CD4-positive, alpha-beta T cell treated with Interleukin-6 for 4 hours (primary cell): ENCODE measurements at regions not wholly inside any gene's neighbourhood (a gene's known extent, or its start where the extent isn't known, plus 50 kb on each side); places are given as distances from the start of the nearest gene placed in this dataset.

Source experiments
- DNase-seq: peaks from one replicate; pipeline ENCODE4 v3.0.0-alpha.2; 2020; ENCODE audit warnings: mixed read lengths

DNA sequence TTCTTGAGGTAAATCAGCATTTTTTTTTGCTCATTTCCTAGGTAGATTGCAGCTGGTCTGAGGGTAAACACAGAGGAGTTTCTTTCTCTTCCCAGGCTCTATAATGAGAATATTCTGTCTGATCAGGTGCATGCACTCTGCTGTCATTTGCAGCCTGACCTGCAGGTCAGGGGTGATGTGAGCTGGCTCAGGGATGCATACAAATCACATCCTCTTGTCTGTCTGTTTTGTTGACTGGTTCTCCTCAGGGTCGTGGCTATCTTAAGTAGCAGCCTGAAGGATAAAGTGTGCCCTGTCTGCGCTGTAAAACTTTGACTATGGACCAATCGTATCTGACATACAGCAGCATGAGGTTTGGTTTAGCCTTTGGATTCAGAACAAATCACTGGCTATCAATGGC is 183.4 kb upstream of the POU3F2 start:
- no peak for DNase-seq

DNA sequence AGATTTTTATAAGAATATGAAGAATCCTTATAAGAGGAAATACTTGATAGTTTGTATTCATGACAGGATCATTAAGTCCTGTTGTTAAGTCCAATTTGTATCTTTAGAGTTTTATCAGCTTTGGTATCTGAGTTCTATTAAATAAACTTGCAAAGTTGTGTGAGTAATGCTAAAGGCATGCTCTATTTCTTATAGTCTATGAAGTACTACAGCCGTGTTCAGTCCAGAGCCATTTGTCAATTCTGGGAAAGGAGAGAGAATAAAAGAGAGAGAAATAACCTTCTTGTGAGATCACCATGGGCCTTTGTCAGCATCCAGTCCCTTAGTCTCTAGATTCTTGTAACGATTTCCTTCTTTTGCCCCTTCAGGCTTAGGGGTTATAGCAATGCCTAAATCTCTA is 181.2 kb upstream of the POU3F2 start:
- no peak for DNase-seq

DNA sequence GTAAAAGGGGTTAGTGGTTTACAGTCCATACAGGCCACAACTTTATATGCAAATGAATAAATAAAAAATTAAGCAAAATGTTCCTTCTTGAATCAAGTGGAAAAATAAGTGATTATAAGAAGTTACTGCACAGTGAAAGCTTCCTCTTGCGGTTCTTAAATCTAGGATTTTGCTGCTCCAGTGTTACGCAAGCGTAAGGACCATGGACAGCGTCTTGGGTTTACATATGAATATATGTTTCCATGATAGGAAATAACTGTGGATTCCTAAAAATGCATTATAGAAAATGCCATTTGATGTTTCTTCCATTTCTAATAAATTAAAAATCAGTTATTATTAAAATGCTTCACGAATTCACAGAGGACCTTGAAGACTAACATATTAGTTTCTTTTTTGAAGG is 176.6 kb upstream of the POU3F2 start:
- no peak for DNase-seq

DNA sequence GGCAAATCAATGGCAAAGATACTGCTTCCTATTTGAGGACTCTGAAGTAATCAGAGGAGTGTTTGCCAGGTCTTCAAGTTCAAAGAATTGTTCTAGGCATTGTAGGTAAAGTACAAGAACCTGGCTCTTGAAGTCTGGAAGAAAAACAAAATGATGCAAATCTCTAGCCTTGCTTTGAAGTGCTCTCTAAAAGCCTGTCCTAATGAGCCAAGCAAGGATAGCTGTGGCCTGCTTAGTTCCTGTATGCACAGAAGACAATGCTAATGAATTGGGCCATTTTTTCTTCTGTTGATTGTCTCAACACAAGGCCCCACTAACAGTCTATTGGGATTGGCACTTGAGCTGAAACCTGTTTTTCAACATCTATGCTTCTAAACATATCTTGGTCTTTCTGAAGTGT is 165.0 kb upstream of the POU3F2 start:
- DNase-seq: no peak

DNA sequence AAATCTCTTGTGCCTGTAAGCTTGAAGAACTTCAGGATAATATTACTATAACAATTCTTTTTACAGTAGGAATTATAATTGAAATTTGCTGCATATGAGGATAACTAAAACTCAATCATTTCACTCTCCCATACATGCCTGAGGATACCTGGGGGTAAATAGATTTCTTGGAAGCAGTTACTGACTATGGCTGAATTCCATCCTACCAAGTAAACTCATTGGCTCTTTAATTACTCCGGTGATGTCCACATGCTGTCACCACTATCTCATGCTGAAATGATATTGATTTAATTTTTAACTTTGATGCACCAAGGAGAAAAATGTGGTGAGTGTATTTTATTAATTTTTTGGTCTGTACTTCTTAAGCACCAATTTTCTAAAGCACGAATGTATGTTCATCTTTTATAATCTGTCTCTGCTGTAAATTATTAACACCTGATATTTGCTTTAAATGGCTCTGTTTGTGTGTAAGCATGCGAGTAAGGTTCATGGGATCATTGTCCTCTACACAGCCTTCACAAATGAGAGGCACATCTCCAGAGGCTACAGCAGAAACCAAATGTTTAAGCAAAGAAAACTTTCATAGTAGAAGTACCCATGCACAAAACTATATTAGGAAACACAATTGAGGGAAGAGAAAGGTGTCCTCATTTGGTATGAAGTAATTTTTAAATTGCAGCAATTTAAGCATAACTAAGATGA is 164.2 kb upstream of the POU3F2 start:
- DNase-seq: no peak

DNA sequence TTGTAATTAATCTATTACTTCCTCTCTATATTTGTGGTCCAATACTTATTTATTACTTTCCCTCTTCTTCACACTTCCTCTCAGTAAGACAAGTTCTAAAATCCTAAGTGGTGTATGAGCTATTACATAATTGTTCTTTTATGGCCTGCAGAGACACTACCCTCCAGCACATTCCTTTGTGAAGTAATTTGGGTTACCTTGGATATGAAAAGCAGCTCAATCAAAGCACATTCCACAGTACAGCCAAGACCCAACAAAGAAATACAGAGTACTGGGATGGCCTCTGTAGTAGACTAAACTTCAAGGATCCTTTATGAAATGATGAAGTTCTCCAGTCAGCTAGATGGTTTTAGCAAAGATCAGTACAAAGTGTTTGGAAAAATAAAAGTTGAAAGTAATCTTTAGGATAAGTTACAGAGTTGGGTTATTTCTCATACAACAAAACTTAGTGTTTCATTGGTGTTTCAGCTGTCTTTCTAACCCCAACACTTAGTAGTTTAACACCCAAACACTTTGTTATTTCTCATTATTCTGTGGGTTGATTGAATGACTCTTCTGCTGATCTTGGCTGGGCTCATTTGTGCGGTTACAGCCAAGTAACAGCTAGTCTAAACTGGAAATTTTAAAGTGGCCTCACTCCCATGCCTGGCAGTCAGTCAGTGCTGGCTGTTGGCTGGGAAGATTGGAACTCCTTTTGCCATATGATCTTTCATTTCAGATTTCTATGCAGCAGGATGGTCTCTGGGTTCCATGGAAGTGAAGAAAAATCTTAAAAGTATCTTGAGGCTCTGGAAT is 161.5 kb upstream of the POU3F2 start:
- DNase-seq: no peak

DNA sequence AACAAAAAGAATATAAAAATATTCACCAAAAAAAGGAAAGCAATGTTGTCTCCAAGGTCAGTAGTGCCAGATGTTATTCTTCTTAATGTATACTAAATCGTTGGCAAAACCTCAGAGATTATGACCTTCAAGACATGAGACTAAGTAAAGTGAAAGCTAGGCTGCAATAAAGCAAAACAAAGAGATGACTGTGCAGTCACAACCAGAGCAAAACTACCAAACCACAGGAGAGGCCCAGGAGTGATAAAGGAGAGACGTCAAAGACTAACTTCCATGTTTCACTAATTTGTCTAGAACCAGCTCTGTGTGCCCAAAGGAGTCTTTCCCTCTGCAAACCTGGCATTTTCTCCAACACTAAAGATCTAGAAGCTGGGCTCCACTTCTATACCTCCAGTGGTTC is 155.9 kb upstream of the POU3F2 start:
- DNase-seq: no peak

DNA sequence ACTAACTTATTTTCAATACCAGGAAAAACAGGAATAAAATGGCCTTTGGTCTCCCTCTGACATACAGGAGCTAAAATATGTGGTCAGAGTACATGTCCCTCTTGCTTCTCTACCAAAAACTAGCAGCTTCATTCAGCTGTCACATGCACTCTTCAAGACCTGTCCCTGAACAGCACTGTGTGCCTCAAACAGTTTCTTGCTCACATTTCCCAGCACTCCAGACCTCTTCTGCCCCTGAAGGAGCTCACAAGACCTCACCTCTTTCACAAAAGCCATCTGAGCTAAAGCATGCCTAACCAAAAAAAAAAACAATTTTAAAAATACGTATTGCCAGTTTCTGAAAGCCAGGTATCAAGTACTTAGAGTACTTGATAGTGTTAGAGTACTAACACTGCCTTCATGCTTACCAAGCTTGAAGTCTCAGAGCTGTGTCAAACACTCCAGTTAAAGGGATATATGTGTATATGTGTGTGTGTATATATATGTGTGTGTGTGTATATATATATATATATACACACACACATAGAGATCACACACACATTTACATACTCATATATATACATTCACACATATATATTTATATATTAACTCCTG is 148.3 kb upstream of the POU3F2 start:
- DNase-seq: no peak

DNA sequence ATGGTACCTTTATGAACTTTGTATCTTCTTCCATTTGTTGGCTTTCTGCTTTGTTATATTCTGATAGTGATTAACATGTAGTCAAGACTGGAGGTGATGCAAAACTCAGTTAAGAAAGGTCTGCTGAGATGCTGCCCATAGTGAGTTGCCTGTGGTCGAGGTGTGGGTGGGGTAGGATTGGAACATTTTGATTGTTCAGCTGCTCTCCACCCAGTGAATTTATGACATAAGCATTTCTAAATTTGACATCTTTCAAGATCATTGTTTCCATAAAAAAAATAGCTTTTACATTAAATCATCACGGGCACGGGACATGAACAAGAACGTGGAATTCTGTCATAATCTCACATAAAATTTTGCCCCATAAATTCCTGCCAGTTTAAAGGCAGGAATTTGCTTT is 146.6 kb upstream of the POU3F2 start:
- DNase-seq: no peak

DNA sequence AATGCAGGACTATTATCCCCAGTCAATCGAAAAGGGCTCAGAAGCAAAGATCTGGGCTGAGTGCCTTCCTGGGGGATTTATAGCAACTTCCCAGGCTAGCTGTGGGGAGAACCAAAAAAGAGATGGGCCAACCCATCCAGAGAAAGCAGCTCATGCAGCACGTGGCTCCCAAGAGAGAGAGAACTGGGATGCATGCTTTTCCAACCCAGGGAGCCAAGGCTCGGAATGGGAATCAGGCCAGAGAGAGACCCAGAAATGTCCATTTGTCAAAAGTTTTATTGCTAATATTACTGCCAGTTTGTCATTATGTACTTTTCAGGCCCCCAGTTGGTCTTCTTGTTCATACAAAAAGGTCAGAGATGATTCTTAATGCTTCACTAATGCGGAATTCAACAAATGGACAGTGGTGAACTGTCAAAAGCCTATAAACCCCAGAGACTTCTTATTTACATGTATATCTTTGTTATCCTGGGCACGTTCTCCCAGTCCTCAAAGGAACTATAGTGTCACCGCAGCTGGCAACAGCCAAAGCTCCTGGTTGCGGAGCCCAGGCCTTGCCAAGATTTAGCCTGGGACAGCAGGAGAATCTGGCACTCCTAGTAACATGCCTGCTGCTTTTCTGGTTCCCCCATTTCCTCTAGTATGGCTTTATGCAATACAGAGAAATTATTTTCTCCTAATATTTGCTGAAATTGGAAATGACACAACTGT is 139.1 kb upstream of the POU3F2 start:
- no peak for DNase-seq

DNA sequence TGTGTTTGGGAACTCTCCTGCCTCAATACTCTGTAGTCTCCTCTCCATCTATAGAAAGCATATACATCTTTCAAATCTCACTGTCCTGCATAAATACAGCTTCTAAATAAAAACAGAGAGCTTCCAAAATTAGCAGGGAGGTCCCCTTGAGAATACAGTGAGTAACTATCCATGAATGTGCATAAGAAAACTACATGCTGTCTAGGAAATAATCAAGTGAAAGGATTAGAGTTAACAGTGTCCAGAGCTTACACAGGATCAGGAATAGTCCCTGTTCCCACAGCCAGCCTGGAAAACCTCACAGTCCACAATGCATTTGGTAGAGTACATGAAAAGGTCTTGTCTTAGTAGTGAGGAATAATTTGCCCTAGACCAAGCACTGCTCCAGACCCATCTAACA is 123.0 kb upstream of the POU3F2 start:
- no peak for DNase-seq

DNA sequence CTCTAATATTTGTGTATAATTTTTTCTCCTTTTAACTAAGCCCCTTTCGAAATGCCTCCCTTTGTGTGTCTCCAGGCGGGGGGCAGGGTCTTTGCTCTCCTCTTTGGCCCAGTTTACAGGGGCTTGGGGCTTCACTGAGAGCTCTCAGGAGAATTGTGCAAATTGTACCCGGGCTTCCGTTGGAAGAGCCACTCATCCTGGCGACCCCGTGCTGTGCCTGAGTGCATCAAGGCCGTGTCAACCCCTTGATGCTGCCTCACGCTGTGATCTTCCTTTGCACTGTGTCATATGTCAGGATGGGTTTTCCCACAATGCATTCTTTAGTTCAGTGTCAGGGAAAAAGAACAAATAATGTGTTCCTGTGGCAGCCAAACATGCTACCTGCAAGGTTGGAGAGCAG is 118.0 kb upstream of the POU3F2 start:
- DNase-seq: no peak

DNA sequence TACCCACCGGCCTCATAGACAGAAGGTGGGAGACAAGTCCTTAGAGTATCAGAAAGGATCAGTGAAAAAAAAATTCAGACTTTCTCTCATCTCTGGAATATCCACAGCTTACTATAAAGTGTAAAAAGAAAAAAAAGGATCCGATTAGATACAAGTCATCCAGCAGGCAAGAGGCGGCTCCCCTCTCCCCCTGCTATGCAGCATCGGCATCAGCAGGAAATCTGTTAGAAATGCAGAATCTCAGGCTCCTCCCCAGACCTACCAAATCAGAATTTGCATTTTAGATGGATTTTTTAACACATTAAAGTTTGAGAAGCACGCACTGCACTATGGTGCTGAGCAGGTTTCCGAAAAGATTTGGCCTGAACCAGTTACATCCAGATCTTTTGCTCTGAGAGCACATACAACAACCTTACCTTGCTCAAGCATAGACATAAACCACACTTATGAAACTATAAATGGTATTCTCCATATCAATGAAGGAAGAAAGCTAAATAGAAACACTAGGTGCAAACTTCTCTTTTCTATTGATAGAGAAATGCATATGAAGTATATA is 117.0 kb upstream of the POU3F2 start:
- no peak for DNase-seq

DNA sequence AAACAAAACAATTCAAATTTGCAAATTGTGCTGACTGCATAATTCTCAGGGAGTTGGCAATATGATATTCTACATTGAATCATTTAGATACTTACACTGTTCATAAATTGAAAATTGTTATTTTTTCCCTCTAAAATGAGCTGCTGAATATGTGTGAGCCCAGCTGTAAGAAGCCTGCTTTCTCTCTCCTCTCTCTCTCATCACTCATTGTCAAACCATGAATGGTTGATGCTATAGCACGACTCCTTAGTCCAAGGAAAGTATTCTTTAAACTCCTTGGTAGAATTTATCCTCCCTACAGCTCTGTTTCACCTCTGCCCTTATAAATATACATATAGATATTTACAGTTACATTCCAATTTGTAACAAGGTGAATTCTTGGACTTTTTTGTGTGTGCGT is 116.4 kb upstream of the POU3F2 start:
- no peak for DNase-seq

DNA sequence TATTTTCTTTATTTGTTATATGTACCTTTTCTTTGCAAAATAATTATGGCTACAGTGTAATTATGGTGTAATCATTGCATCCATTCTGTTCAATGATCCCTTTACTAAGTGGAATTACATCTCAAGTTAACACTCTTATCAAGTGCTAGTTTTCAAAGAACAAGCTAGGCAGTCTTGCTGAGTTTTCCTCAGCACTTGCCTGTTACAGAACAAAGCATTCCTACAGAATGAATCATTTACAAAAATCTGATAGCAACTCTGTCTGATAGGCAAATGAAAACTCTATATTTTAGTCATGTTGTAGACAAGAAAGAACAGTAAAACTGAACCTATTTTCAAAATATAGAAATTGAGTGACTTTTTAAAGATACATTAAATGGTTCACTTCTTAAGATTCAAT is 109.8 kb upstream of the POU3F2 start:
- no peak for DNase-seq

DNA sequence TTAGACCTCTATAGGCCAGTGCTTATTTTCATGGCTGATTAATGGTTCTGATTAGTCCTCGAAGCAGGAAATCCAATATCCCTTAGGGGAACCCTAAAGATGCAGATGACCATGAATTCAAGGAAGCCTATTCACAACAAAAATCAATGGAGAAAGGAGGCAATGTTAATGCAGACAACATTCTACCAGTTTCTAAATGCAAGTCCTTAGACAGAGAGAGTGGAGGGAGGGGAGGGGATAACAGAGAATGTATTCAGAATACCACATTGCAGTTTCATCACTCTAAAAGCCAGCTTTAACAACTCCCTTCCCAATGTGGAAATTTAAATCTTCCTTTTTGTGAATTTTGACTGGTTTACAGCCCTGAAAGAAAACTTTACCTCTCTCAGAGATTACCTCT is 87.1 kb upstream of the POU3F2 start:
- no peak for DNase-seq

DNA sequence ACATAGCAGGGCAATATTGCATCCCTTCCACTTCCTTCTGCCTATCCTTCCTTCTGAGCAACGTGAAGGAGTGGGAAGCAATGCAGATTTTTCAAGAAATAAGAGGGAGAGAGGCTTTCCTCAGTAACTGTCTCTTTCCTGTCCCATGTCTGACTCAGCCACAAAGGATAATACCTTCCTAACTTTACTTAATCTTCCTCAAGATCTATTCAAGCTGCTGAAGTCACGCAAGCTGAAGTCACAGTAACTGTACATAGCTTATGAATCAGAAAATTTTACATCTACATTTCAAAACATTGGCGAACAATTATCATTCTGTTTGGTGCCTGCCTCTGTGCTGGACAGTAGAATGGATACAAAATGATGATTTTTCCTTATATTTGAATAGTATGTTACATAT is 86.4 kb upstream of the POU3F2 start:
- DNase-seq: no peak

DNA sequence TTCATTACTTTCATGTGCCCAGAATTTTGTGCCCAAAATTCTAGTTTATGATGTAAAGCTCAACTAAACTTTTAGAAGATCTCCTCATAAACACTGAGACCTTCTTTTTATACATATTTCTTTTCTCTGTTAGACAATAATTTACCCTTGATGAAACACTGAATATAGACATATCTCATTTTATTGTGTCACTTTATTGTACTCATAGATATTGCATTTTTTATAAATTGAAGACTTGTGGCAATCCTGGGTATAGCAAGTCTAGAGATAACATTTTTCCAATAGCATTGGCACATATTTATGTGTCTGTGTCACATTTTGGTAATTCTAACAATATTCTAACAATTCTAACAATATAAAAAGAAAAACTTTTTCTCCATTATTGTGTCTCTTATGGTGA is 74.9 kb upstream of the POU3F2 start:
- no peak for DNase-seq

DNA sequence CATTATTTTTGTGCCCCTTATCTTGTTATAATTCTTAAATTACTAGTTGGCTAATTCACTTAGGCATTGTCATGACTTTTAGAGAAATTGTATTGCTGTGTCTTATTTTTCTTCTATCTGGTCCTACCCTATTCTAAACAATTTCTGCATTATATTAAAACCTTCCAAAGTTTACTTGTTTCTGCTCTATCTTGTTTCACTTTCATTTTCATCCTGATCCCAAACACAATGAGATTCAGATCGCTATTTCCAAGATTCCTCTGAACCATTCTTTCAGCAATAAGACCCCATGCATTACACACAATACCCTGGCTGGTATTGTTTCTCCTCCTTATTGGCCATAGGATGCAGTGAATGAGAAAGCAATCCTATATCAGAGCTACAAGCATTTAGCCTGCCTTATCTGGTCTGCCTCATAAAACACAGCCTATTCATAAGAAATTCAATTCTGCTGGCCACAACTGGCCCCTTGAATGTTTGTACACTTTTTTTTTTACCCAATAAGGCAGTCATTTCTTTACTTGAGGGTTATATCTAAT is 69.9 kb upstream of the POU3F2 start:
- no peak for DNase-seq

DNA sequence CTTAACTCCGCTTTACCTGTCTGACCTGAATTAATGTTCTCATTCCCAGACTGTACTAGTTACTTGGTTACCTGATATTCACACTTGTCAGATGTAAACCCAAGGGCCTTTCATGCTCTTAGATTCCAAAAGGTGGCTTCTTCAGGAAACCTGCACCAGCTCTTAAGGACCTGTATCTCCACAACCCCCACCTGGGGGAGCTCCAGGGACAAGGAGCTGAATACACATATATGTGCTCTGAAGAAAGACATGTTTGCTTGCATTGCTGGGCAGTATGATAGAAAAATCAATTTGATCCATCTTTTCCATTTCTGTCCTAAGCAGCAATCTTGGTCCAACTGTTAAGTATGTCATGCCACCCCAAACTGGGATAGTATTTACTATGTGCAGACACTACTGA is 64.8 kb upstream of the POU3F2 start:
- peak; percentile 11 for DNase-seq

DNA sequence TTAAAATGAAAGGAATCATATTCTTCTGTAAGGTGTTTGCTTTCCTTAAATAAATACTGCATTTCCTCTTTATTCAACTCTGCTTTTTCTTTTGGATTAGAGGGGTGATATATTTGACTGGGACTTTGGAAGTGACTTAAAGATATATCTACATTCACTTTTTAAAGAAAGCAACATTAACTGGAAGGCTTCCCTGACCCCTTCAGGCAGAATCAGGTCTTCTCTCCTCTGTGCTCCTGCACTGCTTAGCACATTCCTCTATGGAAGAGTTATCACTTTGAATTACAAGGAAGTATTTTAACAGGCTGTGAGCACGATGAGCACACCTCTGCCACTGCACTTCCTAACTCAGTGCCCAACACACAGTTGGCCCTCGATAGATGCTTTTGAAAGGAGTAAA is 59.2 kb upstream of the POU3F2 start:
- no peak for DNase-seq

DNA sequence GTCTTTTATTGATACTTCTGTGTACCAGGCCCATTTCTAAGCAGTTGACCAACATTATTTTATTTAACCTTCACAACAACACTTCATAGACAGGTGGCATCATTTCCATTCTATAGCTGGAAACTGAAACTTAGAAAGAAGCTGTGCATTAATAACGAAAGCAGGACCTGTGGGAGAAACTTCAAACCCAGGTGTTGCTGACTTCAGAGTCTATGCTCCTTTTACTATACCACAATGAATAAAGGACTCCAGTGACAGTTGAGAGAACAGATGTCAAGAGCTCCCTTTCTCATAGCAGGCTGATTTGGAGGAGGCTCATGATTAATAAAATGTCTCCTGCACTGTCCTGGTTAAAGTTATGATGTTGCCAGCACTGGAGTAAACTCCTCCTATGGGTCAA is 56.6 kb upstream of the POU3F2 start:
- no peak for DNase-seq

DNA sequence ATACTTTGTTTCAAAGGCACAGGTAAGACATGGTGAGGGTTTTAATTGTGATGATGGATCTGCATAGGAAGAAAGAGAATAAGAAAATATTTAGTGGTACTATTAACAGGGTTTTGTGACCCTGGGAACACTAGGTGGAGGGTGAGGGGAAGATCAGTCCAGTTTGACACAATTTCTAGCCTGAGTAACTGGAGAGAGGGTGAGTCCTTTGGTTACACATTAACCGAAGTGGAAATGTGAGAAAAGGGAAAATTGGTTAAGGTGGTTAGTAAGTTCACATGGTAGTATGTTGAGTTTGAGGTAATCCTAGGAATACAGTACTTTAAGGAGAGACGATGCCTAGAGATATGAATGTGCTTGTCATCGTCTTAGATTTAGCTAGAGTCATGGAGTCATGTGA is 54.8 kb upstream of the POU3F2 start:
- no peak for DNase-seq
